ENCODE measurements at regions not wholly inside any gene's neighbourhood (a gene's known extent, or its start where the extent isn't known, plus 50 kb on each side); places are given as distances from the start of the nearest gene placed in this dataset.

DNA sequence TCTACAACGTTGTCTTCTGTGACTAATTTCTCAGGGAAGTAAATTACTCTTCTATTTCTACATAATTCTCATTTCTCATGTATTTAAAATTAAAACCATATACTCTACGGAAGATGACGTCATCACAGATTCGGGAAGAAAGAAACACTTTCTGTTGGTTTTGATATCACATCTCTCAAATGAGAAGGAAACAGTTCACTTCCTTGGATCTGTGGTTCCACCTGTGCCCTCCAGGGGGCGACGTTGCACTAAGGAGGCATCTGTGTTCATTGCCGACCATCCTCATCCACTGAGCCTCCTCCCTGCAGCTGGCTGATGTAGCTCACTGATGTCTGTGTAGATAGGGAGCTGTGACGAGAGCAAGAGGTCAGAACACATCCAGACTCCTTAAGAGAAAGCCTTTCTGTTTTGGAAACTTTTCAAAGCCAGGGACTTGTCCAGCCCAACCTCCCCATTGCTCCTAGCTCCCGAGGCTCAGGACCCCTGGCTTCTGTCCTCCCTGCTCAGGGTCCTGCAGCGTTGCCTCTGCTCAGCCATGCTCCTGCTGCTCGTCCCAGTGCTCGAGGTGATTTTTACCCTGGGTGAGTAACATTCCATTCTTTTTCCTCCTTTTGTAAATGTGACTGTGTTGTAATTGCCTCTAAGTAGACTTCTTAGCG, 172.7 kb upstream of the OR4E1 start:
- no peak for TF ChIP-seq POLR2A (IDR thresholded peaks at IDR 0.05)
- TF ChIP-seq, protein P1, sequence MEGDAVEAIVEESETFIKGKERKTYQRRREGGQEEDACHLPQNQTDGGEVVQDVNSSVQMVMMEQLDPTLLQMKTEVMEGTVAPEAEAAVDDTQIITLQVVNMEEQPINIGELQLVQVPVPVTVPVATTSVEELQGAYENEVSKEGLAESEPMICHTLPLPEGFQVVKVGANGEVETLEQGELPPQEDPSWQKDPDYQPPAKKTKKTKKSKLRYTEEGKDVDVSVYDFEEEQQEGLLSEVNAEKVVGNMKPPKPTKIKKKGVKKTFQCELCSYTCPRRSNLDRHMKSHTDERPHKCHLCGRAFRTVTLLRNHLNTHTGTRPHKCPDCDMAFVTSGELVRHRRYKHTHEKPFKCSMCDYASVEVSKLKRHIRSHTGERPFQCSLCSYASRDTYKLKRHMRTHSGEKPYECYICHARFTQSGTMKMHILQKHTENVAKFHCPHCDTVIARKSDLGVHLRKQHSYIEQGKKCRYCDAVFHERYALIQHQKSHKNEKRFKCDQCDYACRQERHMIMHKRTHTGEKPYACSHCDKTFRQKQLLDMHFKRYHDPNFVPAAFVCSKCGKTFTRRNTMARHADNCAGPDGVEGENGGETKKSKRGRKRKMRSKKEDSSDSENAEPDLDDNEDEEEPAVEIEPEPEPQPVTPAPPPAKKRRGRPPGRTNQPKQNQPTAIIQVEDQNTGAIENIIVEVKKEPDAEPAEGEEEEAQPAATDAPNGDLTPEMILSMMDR (IDR thresholded peaks at IDR 0.05) = peak in 5 of 6 experiments; percentile 7 to 50 (median 22)
